OCI-LY7 (cell line): ENCODE measurements at regions not wholly inside any gene's neighbourhood (a gene's known extent, or its start where the extent isn't known, plus 50 kb on each side); places are given as distances from the start of the nearest gene placed in this dataset.

Experiments used
- EZH2phosphoT487 ChIP-seq: fragments of 200-600 bp; sonication (generic); IDR thresholded peaks from 2 replicates; pipeline ENCODE4 v1.6.1; 2018; ENCODE audit warnings: low read depth, borderline replicate concordance, mild to moderate bottlenecking, mixed run types, antibody characterized with exemption, low read length, moderate library complexity, mixed read lengths
- TF ChIP-seq, protein P1 (sequence below): fragments of 200-600 bp; sonication (generic); conservative IDR thresholded peaks from 2 replicates; pipeline ENCODE4 v1.5.1; 2014; ENCODE audit warnings: mild to moderate bottlenecking, antibody characterized with exemption, low read length, moderate library complexity, mixed read lengths

DNA sequence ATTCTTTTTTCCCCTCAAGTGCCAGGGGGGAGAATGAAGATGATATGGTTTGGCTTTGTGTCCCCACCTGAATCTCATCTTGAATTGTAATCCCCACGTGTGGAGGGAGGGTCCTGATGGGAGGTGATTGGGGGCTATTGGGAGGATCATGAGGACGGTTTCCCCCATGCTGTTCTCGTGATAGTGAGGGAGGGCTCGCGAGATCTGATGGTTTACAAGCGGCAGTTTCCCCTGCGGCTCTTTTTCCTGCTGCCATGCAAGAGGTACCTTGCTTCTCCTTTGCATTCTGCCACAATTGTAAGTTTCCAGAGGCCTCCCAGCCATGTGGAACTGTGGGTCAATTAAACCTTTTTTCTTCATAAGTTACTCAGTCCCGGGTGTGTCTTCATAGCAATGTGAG, 173.7 kb downstream of the CAND1 start:
- TF ChIP-seq, protein P1, sequence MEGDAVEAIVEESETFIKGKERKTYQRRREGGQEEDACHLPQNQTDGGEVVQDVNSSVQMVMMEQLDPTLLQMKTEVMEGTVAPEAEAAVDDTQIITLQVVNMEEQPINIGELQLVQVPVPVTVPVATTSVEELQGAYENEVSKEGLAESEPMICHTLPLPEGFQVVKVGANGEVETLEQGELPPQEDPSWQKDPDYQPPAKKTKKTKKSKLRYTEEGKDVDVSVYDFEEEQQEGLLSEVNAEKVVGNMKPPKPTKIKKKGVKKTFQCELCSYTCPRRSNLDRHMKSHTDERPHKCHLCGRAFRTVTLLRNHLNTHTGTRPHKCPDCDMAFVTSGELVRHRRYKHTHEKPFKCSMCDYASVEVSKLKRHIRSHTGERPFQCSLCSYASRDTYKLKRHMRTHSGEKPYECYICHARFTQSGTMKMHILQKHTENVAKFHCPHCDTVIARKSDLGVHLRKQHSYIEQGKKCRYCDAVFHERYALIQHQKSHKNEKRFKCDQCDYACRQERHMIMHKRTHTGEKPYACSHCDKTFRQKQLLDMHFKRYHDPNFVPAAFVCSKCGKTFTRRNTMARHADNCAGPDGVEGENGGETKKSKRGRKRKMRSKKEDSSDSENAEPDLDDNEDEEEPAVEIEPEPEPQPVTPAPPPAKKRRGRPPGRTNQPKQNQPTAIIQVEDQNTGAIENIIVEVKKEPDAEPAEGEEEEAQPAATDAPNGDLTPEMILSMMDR = no peak
- no peak for TF ChIP-seq EZH2phosphoT487
